Type B pancreatic cell (in vitro differentiated cells): ENCODE measurements at regions not wholly inside any gene's neighbourhood (a gene's known extent, or its start where the extent isn't known, plus 50 kb on each side); places are given as distances from the start of the nearest gene placed in this dataset.
"Not testable (repeated sequence)": the region's sequence is repeated elsewhere in the genome, so short reads cannot be mapped to it uniquely, and the experiment has no call there.

ENCODE experiments used
- DNase-seq: peaks from one replicate; pipeline ENCODE4 v3.0.0; 2021; ENCODE audit warnings: mixed read lengths; ENCODE audit not compliant: unreplicated experiment; ENCODE audit errors: extremely low spot score
- H3K27ac Mint-ChIP-seq: 2 replicates; pipeline ENCODE4 v1.8.0; 2021; ENCODE audit warnings: mild to moderate bottlenecking, mixed read lengths
- H3K27me3 Mint-ChIP-seq: 2 replicates; pipeline ENCODE4 v1.8.0; 2021; ENCODE audit warnings: mixed read lengths
- H3K36me3 Mint-ChIP-seq: 2 replicates; pipeline ENCODE4 v1.8.0; 2021; ENCODE audit warnings: mixed read lengths
- H3K4me1 Mint-ChIP-seq: one replicate; pipeline ENCODE4 v1.8.0; 2021; ENCODE audit warnings: mixed read lengths; ENCODE audit not compliant: unreplicated experiment
- H3K4me3 Mint-ChIP-seq: 2 replicates; pipeline ENCODE4 v1.8.0; 2021; ENCODE audit warnings: mild to moderate bottlenecking, mixed read lengths
- H3K9me3 Mint-ChIP-seq: 2 replicates; pipeline ENCODE4 v1.8.0; 2021; ENCODE audit warnings: mixed read lengths
- CTCF ChIP-seq: fragments of 200-600 bp; sonication (generic); conservative IDR thresholded peaks from 2 replicates; pipeline ENCODE4 v1.5.0; 2021; ENCODE audit warnings: antibody characterized with exemption, mild to moderate bottlenecking

- Mint-ChIP-seq H3K4me3 (no peak overlapping the region), H3K4me1 (no peaks in the 10 kb centered on the region), H3K27ac (no peak overlapping the region), H3K9me3 (no peaks in the 10 kb centered on the region), H3K36me3 (no peaks in the 10 kb centered on the region), H3K27me3 (no peaks in the 10 kb centered on the region)
- no peak for DNase-seq
- no peak for TF ChIP-seq CTCF
These were observed 420.9 kb downstream of the COL11A1 start for GRCh38 chr1:102687383-102687782.

- TF ChIP-seq CTCF = no peak
- Mint-ChIP-seq H3K4me3 (no peak overlapping the region), H3K4me1 (no peaks in the 10 kb centered on the region), H3K27me3 (no peaks in the 10 kb centered on the region), H3K9me3 (no peaks in the 10 kb centered on the region), H3K36me3 (no peaks in the 10 kb centered on the region), H3K27ac (no peak overlapping the region)
- no peak for DNase-seq
These were observed 446.8 kb downstream of the COL11A1 start for GRCh38 chr1:102661481-102661880.

- not testable (repeated sequence) for H3K27me3 Mint-ChIP-seq, DNase-seq, H3K9me3 Mint-ChIP-seq, H3K36me3 Mint-ChIP-seq, H3K4me1 Mint-ChIP-seq, H3K27ac Mint-ChIP-seq, H3K4me3 Mint-ChIP-seq
These were observed 448.3 kb downstream of the COL11A1 start for GRCh38 chr1:102659876-102660483.

GRCh38 chr1:102655034-102655433, 453.3 kb downstream of the COL11A1 start:
- Mint-ChIP-seq H3K36me3 (no peaks in the 10 kb centered on the region), H3K4me1 (no peaks in the 10 kb centered on the region), H3K4me3 (no peak overlapping the region), H3K27ac (no peak overlapping the region), H3K27me3 (no peaks in the 10 kb centered on the region), H3K9me3 (no peaks in the 10 kb centered on the region)
- TF ChIP-seq CTCF = no peak
- no peak for DNase-seq

- Mint-ChIP-seq H3K27ac (no peak overlapping the region), H3K9me3 (no peaks in the 10 kb centered on the region)
These were observed 467.4 kb downstream of the COL11A1 start for GRCh38 chr1:102640872-102641271.

GRCh38 chr1:102640312-102640711, 468.0 kb downstream of the COL11A1 start:
- no peak for TF ChIP-seq CTCF
- no peaks in the 10 kb centered on the region for H3K9me3 Mint-ChIP-seq
- H3K27ac Mint-ChIP-seq = no peak overlapping the region
- no peak overlapping the region for H3K4me3 Mint-ChIP-seq
- H3K27me3 Mint-ChIP-seq = no peaks in the 10 kb centered on the region
- DNase-seq = no peak
- H3K4me1 Mint-ChIP-seq = no peaks in the 10 kb centered on the region
- no peaks in the 10 kb centered on the region for H3K36me3 Mint-ChIP-seq

More at GRCh38 chr1:102640872-102641271, 467.4 kb downstream of the COL11A1 start:
- no peak for TF ChIP-seq CTCF
- DNase-seq = no peak
- no peaks in the 10 kb centered on the region for H3K36me3 Mint-ChIP-seq
- H3K27me3 Mint-ChIP-seq = no peaks in the 10 kb centered on the region
- H3K4me3 Mint-ChIP-seq = no peak overlapping the region
- no peaks in the 10 kb centered on the region for H3K4me1 Mint-ChIP-seq
